ENCODE measurements at regions not wholly inside any gene's neighbourhood (a gene's known extent, or its start where the extent isn't known, plus 50 kb on each side); places are given as distances from the start of the nearest gene placed in this dataset.

- intact Hi-C loops (cut with DNase I, micrococcal nuclease), result no loop called here
- Mint-ChIP-seq H3K36me3 (ENCODE audit: low read depth) (no peaks in the 10 kb centered on the region), H3K4me3 (no peak overlapping the region), H3K9me3 (peaks cover 6% of the 10 kb centered on the region), H3K27me3 (peaks cover 26% of the 10 kb centered on the region), H3K4me1 (ENCODE audit: low read depth) (no peaks in the 10 kb centered on the region), H3K27ac (no peak overlapping the region)
- Histone ChIP-seq H3K9me3 (ENCODE audit: control insufficient read depth in 1 of 2, insufficient read depth in 1 of 2, low read length in 2 of 2) (peaks cover 0 to 3% of the 10 kb centered on the region in 2 experiments), H3K4me1 (ENCODE audit: insufficient read depth, low read length) (no peaks in the 10 kb centered on the region), H3K27me3 (ENCODE audit: control insufficient read depth in 1 of 2, insufficient read depth in 2 of 2, low read length in 2 of 2) (peaks cover 0 to 6% of the 10 kb centered on the region in 2 experiments), H3K4me3 (ENCODE audit: low read length) (no peak overlapping the region), H3K36me3 (ENCODE audit: insufficient read depth, low read length) (no peaks in the 10 kb centered on the region), H3K27ac (ENCODE audit: low read depth in 1 of 2, low read length in 2 of 2) (no peak overlapping the region)
- CTCF ChIA-PET, result no interaction called here
- POLR2A ChIA-PET, result no interaction called here
- no peak for TF ChIP-seq CTCF (IDR thresholded peaks at IDR 0.05)
- DNase-seq, result no peak
- no peak for ATAC-seq (ENCODE audit: poor library complexity)
These were observed 334.0 kb downstream of the TBC1D4 start for GRCh38 chr13:75147946-75148345.

GRCh38 chr13:75146436-75146835 lies 335.5 kb downstream of the TBC1D4 start:
- no peaks in the 10 kb centered on the region for H3K4me1 ChIP-seq (ENCODE audit: insufficient read depth, low read length)
- no peak for TF ChIP-seq CTCF (IDR thresholded peaks at IDR 0.05)
- Mint-ChIP-seq H3K9me3 (no peaks in the 10 kb centered on the region), H3K36me3 (ENCODE audit: low read depth) (no peaks in the 10 kb centered on the region), H3K27ac (no peak overlapping the region), H3K4me1 (ENCODE audit: low read depth) (no peaks in the 10 kb centered on the region), H3K27me3 (peaks cover 18% of the 10 kb centered on the region), H3K4me3 (no peak overlapping the region)
- intact Hi-C loops (cut with DNase I, micrococcal nuclease), result no loop called here
- ATAC-seq (ENCODE audit: poor library complexity) (no peak), DNase-seq (no peak)
- no peak overlapping the region for H3K27ac ChIP-seq (ENCODE audit: low read depth in 1 of 2, low read length in 2 of 2)
- CTCF ChIA-PET, result no interaction called here
- H3K4me3 ChIP-seq (ENCODE audit: low read length), result no peak overlapping the region
- H3K9me3 ChIP-seq (ENCODE audit: control insufficient read depth in 1 of 2, insufficient read depth in 1 of 2, low read length in 2 of 2), result peaks cover 0 to 3% of the 10 kb centered on the region in 2 experiments
- H3K27me3 ChIP-seq (ENCODE audit: control insufficient read depth in 1 of 2, insufficient read depth in 2 of 2, low read length in 2 of 2), result peaks cover 0 to 6% of the 10 kb centered on the region in 2 experiments
- POLR2A ChIA-PET, result no interaction called here
- no peaks in the 10 kb centered on the region for H3K36me3 ChIP-seq (ENCODE audit: insufficient read depth, low read length)

- Mint-ChIP-seq H3K4me3 (no peak overlapping the region), H3K36me3 (ENCODE audit: low read depth) (no peaks in the 10 kb centered on the region), H3K4me1 (ENCODE audit: low read depth) (no peaks in the 10 kb centered on the region), H3K9me3 (no peaks in the 10 kb centered on the region), H3K27me3 (peaks cover 18% of the 10 kb centered on the region), H3K27ac (no peak overlapping the region)
- ChIA-PET CTCF (no interaction called here), POLR2A (no interaction called here)
- intact Hi-C loops (cut with DNase I, micrococcal nuclease), result no loop called here
- ATAC-seq (ENCODE audit: poor library complexity) (no peak), DNase-seq (no peak)
- Histone ChIP-seq H3K36me3 (ENCODE audit: insufficient read depth, low read length) (no peaks in the 10 kb centered on the region), H3K27ac (ENCODE audit: low read depth in 1 of 2, low read length in 2 of 2) (no peak overlapping the region), H3K4me3 (ENCODE audit: low read length) (no peak overlapping the region), H3K9me3 (ENCODE audit: control insufficient read depth in 1 of 2, insufficient read depth in 1 of 2, low read length in 2 of 2) (peaks cover 0 to 3% of the 10 kb centered on the region in 2 experiments), H3K4me1 (ENCODE audit: insufficient read depth, low read length) (no peaks in the 10 kb centered on the region), H3K27me3 (ENCODE audit: control insufficient read depth in 1 of 2, insufficient read depth in 2 of 2, low read length in 2 of 2) (peaks cover 0 to 3% of the 10 kb centered on the region in 2 experiments)
- TF ChIP-seq CTCF (IDR thresholded peaks at IDR 0.05), result no peak
These were observed 336.0 kb downstream of the TBC1D4 start for GRCh38 chr13:75145927-75146326.
